DMS 273 (cell line): ENCODE measurements at regions not wholly inside any gene's neighbourhood (a gene's known extent, or its start where the extent isn't known, plus 50 kb on each side); places are given as distances from the start of the nearest gene placed in this dataset.
"Not testable (repeated sequence)": the region's sequence is repeated elsewhere in the genome, so short reads cannot be mapped to it uniquely, and the experiment has no call there.

Experiments used
- DNase-seq: peaks from one replicate; lab custom pipeline; 2025; ENCODE audit not compliant: unreplicated experiment; lab: John Stamatoyannopoulos, UW

DNA sequence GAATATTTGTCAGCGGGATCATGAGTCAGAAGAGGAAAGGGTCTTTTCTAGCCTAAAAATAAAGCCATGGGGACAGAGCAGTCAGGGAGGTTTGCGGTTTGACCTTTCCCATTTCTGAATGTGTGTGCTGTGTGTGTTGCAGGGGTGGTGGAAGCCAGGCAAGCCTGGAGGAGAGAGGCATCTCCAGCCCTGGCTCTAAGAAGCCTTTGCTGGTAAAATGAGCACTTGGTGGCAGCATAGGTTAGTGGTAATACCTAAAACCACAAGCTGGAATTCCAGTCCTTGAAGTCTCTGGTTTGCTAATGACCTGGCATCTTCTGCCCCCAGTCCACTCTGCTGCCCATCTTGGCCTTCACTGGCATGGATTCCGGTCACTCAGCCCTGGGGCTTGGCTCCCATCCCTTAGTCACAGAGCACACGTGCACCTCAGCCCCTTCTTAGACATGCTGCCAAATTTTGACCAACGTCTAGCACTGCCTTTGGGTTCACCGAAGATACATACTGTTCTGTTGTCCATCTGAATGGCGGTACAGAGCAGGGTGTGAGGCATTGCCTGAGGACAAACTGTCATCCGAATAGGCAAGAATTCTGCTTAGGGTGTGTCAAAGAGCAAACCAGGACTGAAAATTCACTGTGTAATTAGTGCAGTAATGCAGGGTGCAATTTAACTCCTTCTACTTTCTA lies 52.7 kb downstream of the KCNA5 start:
- DNase-seq: no peak

DNA sequence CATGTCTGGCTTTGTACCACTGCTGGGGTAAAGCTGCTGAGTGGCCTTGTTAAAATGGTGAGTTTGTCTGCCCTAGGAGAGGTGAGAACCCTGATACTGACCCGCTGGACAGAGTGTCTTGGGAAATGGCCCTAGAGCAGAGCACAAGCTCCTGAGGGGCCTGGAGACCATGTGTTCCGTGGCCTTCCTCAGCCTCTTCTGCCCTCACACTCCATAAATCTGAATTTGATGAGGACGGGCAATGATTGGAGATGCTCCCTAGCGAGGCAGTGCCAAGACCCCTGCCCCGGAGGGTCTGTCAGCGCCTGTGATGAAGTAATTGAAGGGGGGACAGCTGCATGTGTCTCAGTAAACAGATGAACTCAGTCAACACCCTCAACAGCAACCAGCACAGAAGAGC lies 54.1 kb downstream of the KCNA5 start:
- no peak for DNase-seq

DNA sequence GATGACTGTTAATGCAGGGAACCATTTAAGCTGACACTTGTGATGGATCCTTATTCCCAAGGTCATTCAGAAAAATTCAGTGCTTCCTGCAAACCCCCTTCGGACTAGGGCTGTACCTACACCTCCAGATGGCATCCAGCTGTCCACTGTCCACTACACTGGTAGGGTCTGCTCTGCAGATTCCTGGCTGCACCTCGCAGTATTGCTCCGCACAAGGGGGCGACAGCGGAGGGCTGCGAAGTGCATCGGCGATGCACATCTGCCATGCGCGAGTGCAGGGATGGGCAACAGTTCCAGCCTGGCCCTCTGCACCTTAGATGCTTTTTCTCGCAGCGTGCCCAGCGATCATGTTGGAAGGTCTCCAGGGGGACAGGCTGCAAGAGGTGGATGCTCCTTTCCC lies 55.5 kb downstream of the KCNA5 start:
- no peak for DNase-seq

DNA sequence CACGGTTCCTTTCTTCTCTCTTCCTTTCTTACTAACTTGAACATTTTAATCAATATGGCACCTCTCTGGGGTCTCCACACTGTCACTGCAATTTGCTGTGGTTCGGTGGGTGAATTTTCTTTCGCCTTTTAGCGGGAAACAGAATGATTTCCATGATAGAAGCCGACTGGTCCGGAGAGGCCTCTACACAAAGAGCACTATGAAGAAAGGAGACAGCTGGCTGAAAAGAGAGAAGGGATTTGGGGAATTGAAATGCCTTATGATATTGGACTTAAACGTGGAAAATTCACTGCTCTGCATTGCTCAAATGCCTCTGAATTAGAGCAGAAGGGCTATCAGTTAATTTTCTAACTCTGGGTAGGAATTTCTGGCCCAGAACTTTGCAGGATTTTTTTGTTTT lies 55.9 kb downstream of the KCNA5 start:
- no peak for DNase-seq

DNA sequence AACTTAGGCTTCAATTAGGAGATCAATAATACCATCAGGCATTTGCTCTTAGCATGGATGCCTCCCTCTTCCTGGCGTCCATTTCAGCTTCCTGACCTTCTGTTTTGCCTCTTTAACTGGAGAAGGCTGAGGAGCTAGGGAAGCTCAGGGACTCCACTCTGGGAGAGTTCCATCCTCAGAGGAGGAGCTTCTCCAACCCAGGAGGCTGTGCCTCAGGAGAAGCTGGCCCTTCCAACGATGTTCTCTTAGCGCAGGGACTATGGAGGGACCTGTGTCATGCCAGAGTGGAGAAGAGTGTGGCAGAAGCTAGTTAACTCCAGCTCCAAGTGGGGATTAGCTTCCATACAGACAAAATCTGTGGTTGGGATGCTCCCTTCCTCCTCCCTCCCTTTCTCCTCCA lies 58.0 kb downstream of the KCNA5 start:
- no peak for DNase-seq

DNA sequence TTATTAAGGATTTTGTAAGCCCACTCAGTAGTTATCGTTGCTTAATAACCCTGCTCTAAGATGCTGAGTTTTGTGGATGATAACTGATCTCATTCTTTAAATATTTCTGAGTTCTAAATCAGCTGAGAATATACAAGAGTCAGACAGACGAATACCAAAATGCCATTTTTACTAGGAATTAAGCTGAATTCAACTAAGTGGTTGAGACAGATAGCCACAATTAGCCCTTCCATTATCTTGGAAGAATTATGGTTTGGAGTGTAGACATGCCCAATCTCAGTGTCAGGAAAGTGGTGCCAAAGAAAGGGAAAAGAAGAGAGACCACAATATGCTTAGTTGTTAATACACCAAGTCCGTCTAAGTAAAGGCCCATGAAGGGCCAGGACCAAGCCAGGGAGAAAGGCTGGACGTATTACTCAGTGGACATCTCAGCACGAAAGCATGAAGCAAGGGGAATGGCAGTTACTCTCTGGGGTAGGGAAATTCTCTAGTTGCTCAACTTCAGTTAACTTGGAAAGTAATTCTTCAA lies 58.6 kb downstream of the KCNA5 start:
- DNase-seq: no peak

DNA sequence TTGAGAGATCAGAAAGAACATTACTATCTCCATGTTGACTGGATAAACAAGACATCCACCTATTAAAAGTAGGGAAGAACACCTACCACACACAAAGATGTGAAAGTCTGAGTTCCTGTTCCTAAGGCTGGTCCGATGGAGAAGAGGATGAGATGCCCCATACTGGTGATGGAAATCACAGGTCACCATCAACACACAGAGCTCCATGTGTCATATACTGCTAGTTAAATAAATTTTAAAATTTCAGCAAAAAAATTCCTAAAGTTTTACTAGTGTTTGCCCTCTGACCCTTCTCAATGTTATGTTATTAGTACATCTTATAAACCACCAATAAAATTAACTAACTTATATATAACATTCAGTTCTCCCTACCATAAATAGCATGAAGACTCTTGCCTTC lies 59.1 kb downstream of the KCNA5 start:
- no peak for DNase-seq

DNA sequence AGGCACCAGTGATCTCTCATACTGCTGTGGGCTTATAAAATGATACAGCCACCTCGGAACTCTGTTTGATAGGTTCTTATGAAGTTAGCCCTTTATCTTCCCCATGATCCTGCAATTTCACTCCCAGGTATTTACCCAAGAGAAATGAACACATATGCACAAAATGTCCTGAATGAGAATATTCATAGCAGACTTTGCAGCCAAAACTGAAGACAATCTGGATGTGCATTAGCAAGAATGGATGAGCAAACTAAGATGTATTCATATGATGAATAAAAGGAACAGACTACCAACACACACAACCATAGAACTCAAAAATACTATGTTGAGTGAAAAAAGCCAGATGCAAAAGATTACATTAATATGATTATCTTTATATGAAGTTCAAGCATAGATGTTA lies 66.7 kb downstream of the KCNA5 start:
- DNase-seq: no peak

DNA sequence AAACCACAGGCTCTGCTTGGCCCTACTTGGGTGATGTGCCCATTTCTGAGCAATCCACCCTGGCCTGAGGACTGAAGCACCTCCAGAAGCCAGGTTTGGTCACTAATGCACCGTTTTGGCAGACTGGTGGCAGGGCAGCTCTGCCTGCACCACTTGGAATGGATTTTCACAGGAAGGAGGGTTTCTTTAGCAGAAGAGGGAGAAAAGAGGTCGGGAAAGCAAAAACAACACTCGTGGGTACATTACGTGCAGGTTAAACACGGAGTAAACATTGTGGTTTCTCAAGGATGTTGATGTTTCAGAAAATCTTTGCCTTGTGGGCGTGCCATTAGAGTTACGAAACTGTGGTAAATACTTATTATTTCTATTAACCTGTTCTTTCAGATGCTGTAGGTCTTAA lies 70.8 kb downstream of the KCNA5 start:
- no peak for DNase-seq

DNA sequence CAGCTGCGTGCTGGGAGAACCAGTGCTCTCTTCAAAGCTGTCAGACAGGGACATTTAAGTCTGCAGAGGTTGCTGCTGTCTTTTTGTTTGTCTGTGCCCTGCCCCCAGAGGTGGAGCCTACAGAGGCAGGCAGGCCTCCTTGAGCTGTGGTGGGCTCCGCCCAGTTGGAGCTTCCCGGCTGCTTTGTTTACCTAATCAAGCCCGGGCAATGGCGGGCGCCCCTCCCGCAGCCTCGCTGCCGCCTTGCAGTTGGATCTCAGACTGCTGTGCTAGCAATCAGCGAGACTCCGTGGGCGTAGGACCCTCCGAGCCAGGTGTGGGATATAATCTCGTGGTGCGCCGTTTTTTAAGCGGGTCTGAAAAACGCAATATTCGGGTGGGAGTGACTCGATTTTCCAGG lies 78.1 kb downstream of the KCNA5 start:
- not testable (repeated sequence) for DNase-seq

DNA sequence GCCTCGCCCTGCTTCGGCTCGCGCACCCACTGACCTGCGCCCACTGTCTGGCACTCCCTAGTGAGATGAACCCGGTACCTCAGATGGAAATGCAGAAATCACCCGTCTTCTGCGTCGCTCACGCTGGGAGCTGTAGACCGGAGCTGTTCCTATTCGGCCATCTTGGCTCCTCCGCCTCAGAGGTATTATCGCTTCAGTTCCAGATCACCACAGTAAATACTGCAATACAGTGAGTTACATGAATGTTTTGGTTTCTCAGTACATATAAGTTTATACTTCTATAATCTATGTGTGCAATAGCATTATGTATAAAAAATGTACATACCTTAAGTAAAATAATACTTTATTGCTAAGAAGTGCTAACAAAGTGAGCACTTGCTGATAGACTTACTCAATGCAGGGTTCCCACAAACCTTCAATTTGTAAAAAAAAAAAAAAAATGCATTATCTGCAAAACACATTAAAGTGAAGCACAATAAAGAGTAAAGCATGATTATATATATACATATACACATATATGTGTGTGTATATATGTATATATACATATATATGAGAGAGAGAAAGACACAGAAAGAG lies 78.7 kb downstream of the KCNA5 start:
- not testable (repeated sequence) for DNase-seq

DNA sequence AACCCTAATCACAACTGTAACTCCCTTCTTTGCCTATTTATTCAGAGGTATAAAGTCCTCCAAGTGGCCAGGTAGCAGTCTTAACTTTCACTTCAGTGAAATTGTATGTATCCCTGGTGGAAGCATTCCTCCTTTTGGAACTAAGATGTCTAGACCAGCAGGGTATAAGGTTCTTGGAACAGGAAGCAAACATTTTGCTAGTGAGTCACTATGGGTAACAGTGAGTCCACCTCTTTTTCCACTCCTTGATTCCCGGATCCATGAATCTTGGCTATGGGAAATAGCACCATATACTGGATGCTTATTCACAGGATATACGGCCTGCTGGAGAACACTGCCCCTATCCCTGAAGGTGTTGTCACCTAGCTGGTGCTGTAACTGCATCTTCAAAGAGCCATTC lies 80.2 kb downstream of the KCNA5 start:
- no peak for DNase-seq

DNA sequence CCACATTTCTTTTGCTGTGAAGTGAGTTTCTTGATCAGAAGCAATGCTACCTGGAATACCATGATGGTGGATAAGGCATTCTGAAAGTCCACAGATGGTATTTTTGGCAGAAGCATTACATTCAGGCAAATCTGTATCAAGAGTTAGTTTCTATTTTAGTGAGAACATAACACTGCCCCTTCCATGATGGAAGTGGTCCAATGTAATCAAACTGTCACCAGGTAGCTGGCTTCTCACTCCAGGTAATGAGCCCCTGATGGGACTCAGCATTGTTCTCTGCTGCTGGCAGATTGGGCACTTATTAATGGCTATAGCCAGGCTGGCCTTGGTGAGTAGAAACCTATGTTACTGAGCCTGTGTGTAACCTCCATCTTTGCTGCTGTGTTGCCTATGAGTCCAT lies 80.7 kb downstream of the KCNA5 start:
- no peak for DNase-seq

DNA sequence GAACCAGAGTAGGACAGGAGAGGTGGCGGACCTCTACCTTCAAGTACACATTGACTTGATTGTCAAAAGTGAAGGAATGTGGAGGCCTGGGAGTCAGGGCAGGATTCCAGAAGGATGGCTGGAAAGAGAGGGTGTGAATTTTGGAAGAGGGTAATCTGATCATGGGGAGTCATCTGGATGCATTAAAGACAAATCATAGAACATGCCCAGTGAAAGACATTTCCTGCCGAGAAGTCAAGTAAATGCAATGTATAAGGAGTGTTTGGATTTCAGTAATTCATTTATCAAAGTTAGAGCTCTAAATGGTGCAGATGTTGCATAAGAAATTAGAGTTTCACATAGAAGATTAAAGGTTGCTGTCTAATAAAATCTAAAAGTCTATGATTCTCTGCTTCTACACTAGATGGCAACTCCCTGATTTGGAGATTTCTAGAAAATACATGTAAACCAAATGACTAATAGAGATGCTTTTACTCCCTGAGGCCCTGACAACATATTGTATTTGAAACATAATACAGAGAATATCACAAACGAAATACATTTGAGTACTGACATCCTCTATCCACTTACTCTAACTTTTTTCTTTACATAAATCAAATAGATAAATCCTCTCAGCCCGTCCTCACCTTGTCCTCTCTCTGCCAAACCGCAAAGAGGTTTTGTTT lies 91.3 kb downstream of the KCNA5 start:
- no peak for DNase-seq

DNA sequence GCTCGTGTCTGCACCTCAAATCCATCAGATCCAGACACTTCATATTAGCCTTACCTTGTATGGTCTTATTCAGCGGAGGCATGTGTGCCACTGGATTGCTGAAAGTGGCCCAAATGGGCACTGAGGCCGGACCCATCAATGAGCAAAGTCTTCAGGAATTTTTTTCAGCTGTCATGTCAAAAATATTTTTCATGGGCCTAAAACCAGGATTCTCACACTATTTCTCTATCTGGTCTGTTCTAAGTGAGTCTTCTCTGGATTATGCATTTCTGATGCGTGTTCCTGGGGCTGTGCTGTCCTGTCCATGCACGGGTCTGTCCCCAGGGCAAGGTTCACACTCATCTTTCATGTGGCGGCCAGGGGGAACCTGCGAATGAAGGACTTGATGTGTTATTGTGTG lies 94.6 kb downstream of the KCNA5 start:
- DNase-seq: no peak

DNA sequence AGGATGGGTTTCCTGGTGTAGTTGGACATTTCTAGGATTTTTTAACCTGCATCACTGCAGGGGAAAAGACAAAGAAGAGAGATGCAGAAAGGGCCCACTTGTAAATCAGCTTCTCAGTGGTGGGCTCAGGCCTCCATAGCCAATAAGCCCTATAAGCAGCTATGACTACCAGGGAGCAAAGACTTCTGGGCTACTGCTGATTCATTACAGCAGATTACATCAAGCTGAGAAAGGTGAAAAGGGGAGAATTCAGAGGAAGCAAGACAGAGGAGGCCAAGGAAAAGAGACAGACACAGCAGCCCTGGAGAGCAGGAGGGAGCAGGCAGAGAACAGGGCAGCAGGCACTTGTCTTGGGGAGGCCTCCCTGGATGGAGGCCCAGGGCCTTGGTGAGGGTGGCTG lies 95.2 kb downstream of the KCNA5 start:
- no peak for DNase-seq

DNA sequence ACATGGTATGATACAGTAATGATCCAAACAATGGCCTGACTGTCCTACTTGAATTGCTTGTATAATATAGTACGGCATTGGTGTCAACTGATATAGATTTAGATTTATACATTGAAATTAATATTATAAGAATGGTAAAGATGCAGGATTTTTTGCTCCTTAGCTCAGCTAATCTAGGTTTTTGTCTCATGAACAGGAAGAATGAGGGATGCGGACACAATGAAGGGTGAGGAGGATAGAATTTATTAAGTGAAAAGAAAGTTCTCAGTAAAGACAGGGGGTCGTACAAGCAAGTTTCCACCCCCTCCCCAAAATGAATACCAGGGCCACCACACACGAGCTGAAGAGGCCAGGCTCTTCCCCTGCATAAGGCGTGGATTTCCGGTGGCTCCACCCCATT lies 96.1 kb downstream of the KCNA5 start:
- DNase-seq: no peak

DNA sequence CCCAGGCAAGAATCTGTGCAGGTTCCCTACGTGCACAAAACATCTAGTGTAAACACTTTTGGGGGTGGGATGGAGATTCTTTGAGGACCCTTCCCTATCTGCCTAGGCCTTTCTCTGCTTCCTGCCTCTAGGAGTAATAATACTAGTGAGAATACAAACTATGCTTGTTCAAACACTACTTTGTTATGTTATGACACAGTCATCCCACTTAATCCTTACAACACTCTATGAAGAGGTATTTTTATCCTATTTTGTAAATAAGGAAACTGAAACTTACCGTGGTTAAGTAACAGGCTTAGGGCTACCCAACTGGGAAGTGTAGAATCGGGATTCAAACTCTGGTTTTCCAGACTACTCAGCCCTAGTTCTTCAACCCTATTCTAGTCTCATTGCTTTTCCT lies 96.5 kb downstream of the KCNA5 start:
- DNase-seq: no peak

DNA sequence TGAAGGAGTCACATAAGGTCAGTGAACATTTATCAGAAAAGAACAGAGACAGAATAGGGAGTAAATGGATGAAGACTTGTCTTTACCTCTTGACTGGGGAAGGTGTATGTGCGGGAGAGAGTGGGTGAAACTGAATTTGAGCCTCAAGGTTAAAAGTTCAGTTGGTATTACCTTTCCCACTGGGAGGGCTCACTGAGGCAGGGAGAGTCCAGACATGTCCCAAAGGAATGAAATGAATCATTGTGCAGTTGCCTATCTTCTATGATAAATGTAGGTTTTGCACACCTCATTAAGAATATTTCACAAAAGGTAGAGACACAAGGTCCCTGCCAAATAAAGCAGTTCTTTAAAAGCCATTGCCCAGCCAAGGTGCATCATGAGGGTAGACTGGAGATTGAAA lies 105.2 kb downstream of the KCNA5 start:
- DNase-seq: no peak

DNA sequence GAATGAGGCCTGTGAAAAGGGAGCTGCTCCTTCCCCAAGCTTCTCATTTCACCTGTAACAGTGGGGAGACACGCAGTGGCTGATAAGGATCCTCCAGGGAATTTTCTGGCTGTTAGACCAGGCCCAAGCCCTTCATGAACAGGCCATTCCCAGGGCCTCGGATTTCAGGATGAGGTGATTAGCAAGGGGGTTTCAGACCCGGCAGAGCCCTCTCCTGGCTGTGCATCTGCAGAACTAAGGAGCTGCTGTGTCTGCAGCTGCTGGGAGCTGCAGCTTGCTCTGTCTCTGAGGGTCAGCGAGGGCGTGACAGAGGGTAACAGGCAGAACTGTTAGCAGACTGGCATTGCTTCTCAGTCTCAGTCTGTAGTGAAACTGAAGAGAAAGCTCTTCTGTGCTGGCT lies 110.4 kb downstream of the KCNA5 start:
- DNase-seq: no peak

DNA sequence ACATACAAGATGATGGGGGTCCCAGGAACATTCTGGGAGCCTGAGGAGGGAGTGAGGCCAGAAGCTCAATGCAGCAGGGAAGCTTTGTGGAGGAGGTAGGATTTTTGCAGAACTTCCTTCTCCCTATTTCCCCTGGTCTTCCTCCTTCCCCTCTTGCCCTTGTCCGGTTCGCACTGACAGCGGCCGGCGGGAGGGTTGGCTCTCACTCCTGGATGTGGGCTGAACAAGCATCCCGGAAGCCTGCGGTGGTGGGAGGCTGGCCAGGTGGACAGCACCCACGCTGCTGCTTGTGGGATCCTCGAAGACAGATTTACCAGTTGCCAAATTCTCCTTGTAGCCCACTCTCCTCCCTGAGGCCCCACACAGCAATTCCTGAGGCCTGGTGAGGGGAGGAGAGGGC lies 112.2 kb downstream of the KCNA5 start:
- no peak for DNase-seq

DNA sequence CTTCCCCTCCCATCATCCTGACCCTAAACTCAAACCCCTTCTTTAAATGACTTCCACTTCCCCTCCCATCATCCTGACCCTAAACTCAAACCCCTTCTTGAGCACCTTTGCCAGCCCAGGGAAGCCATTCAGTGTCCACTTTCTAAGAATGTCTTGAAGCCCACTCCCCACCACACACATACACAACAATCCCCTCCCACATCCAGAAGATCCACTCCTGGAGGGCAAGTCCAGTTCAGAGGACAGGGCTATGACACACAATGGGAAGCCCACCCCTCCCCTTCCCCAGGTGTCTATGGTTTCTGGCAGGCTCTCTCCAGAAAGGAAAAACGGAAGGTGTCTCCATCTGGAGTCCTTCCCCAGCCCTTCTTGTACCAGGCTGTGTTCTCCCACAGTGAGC lies 117.1 kb downstream of the KCNA5 start:
- DNase-seq: no peak

DNA sequence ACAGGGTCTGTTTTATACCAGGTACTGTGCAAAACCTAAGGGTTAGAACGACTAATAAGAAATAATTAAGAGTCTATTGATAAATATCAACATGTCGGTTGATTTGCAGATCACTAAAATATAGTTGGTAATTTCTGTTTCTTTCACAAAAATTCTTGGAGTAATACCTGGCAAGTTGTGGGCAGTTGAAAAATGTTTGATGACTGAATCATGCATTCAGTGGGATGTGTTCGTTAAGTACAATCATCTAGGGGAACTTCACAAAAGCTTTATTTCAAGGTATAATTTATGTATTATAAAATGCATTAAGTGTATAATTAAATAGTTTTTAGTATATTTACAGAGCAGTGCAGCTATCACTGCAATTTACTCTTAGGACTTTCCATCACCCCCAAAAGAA lies 120.0 kb downstream of the KCNA5 start:
- no peak for DNase-seq
